ENCODE measurements at regions not wholly inside any gene's neighbourhood (a gene's known extent, or its start where the extent isn't known, plus 50 kb on each side); places are given as distances from the start of the nearest gene placed in this dataset.

GRCh38 chr2:194985258-194985657 lies 671.8 kb upstream of the SLC39A10 start:
- no peak for TF ChIP-seq EP300 (IDR thresholded peaks at IDR 0.05; ENCODE audit: borderline replicate concordance)
- TF ChIP-seq TAF1 (IDR thresholded peaks at IDR 0.05; ENCODE audit: low read depth): no peak
- TF ChIP-seq REST (IDR thresholded peaks at IDR 0.05; ENCODE audit: low read depth): no peak
- TF ChIP-seq EGR1 (IDR thresholded peaks at IDR 0.05): no peak
- no peak for TF ChIP-seq YY1 (IDR thresholded peaks at IDR 0.05; ENCODE audit: low read depth)
- TF ChIP-seq MAX (IDR thresholded peaks at IDR 0.05): no peak
- TF ChIP-seq FOXM1 (IDR thresholded peaks at IDR 0.05; ENCODE audit: borderline replicate concordance, low read depth): no peak
- TF ChIP-seq ZBTB7A (IDR thresholded peaks at IDR 0.05; ENCODE audit: low read depth): no peak
